ENCODE measurements at regions not wholly inside any gene's neighbourhood (a gene's known extent, or its start where the extent isn't known, plus 50 kb on each side); places are given as distances from the start of the nearest gene placed in this dataset.

DNA sequence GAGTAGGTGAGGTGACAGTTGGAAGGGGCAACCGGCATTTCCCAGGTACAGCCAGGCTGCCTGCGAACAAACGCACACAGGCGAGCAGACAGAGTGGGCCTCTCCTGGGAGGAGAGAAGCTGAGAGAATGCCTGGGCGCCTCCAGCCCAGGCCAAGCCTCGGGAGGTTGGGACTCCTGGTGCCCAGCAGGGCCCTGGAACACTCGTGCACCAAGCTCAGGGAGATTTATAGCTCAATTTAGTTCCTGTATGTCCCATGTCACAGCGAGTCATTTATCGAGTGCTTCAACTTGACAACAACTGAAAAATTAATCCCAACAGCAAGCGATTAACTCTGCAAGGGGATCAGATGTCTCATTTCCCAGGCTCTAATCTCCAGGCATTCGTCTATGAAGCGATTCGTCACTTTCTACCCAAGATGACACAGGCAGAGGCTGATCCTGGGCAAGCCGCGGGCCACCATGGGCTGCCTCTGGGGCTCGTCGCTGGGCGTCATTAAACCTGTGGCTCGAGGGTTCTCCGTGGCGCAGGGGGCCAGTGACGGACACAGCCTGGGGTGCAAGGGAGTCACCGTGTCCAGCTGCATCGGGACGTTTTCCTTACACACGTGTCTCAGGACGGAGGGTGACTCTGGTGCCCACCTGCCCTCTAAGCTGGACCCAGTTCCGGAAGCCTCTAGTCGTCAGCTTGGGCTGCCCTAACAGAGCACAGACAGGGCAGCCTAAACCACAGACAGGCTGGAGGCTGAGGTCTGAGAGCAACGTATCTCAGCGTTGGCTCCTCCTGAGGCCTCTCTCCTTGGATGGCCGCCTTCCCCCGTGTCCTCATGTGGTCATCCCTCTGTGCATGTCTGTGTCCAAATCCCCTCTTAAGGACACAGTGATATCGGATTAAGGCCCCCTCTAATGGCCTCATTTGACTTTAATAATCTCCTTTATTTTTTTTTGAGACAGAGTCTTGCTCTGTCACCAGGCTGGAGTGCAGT, 154.1 kb downstream of the CTTN start:
- H3K9me3 Mint-ChIP-seq: no peaks in the 10 kb centered on the region
- no peaks in the 10 kb centered on the region for H3K36me3 Mint-ChIP-seq (ENCODE audit: low read depth)
- intact Hi-C loops (cut with micrococcal nuclease): no loop called here
- no peak for DNase-seq
- no peak overlapping the region for H3K4me3 Mint-ChIP-seq
- no peak for TF ChIP-seq CTCF (IDR thresholded peaks at IDR 0.05)
- no peak overlapping the region for H3K27ac Mint-ChIP-seq
- no peaks in the 10 kb centered on the region for H3K4me1 Mint-ChIP-seq
- no peak for ATAC-seq (ENCODE audit: low read depth)
- ChIA-PET CTCF (no interaction called here), POLR2A (no interaction called here)
- peaks cover 4% of the 10 kb centered on the region for H3K27me3 Mint-ChIP-seq

GRCh38 chr11:70555078-70555477, 156.7 kb downstream of the CTTN start:
- H3K27me3 Mint-ChIP-seq: no peaks in the 10 kb centered on the region
- H3K4me3 Mint-ChIP-seq: no peak overlapping the region
- ChIA-PET CTCF (no interaction called here), POLR2A (no interaction called here)
- no peak overlapping the region for H3K27ac Mint-ChIP-seq
- H3K9me3 Mint-ChIP-seq: no peaks in the 10 kb centered on the region
- DNase-seq: no peak
- TF ChIP-seq CTCF (IDR thresholded peaks at IDR 0.05): no peak
- ATAC-seq (ENCODE audit: low read depth): no peak
- H3K36me3 Mint-ChIP-seq (ENCODE audit: low read depth): no peaks in the 10 kb centered on the region
- no peaks in the 10 kb centered on the region for H3K4me1 Mint-ChIP-seq
- intact Hi-C loops (cut with micrococcal nuclease): no loop called here

DNA sequence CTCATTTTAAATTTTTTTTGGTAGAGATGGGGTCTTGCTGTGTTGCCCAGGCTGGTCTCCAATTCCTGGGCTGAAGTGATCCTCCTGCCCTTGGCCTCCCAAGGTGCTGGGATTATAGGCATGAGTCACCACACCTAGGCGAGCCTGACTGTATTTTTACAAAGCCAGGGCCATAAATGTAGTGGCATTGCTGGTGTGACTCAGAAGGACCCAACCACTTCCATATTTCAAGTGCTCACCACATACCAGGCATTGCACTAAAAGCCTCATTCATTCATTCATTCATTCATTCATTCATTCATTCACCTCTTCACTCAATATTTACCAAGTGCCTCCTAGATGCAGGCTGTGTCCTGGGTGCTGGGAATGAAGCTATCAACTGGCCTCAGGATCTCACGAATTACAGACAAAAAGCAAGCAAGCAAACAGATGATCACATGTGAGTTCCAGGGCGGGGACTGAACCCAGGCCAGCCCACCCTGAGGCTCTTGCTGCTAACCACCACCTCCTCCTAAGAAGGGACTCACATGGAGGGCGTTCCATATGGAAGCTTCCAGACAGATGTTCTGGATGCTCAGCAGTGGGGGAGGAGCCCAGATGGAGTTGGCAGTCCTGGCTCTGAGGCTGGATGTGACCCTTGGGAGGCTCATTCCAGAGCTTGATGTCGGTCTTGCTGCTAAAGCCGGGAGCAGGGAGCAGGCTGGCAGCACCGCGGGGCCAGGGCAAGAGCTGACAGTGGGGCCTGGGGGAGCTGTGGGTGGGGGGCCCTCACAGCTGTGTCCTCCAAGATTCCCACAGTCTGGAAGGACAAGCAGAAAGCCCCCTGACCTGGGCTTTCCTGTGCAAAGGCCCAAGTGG, 158.8 kb downstream of the CTTN start:
- intact Hi-C loops (cut with micrococcal nuclease): no loop called here
- H3K36me3 Mint-ChIP-seq (ENCODE audit: low read depth): no peaks in the 10 kb centered on the region
- POLR2A ChIA-PET: no interaction called here
- no peaks in the 10 kb centered on the region for H3K9me3 Mint-ChIP-seq
- H3K4me1 Mint-ChIP-seq: no peaks in the 10 kb centered on the region
- ATAC-seq (ENCODE audit: low read depth) (no peak), DNase-seq (no peak)
- no peaks in the 10 kb centered on the region for H3K27me3 Mint-ChIP-seq
- CTCF ChIA-PET: no interaction called here
- H3K4me3 Mint-ChIP-seq: no peak overlapping the region
- TF ChIP-seq CTCF (IDR thresholded peaks at IDR 0.05): no peak
- H3K27ac Mint-ChIP-seq: no peak overlapping the region

GRCh38 chr11:70557742-70558485, 159.6 kb downstream of the CTTN start:
- CTCF ChIA-PET: no interaction called here
- Mint-ChIP-seq H3K36me3 (ENCODE audit: low read depth) (no peaks in the 10 kb centered on the region), H3K4me3 (no peak overlapping the region), H3K4me1 (no peaks in the 10 kb centered on the region), H3K27ac (no peak overlapping the region), H3K27me3 (no peaks in the 10 kb centered on the region), H3K9me3 (no peaks in the 10 kb centered on the region)
- no peak for ATAC-seq (ENCODE audit: low read depth)
- POLR2A ChIA-PET: no interaction called here
- no peak for TF ChIP-seq CTCF (IDR thresholded peaks at IDR 0.05)
- no peak for DNase-seq
- intact Hi-C loops (cut with micrococcal nuclease): no loop called here
